H1 (cell line): ENCODE measurements at regions not wholly inside any gene's neighbourhood (a gene's known extent, or its start where the extent isn't known, plus 50 kb on each side); places are given as distances from the start of the nearest gene placed in this dataset.
A peak's percentile ranks its signal among the peaks of the same experiment; 100 is the strongest.

Source experiments
- CTCF ChIA-PET: fragments of 300-600 bp; sonication (Branson Sonifier 250); formaldehyde crosslinking; loops from one replicate; lab custom pipeline; 2021; ENCODE audit not compliant: partially characterized antibody; lab: Charles Lee
- POLR2A ChIA-PET: fragments of 300-600 bp; sonication (Branson Sonifier 250); formaldehyde crosslinking; loops from one replicate; lab custom pipeline; 2021; ENCODE audit warnings: inconsistent platforms; ENCODE audit not compliant: partially characterized antibody; lab: Charles Lee
- DNase-seq, 2 experiments: peaks; one replicate each; pipeline versions ENCODE4 v3.0.0 to v3.0.0-alpha.2; 2010 to 2022; ENCODE audit warnings: low spot score in 2 of 2, low read depth in 1 of 2, mixed read lengths in 1 of 2
- FAIRE-seq: peaks from 2 replicates; lab custom pipeline; 2011; peaks lifted over from hg19 to GRCh38; lab: Jason Lieb, UNC
- H2AFZ ChIP-seq: 2 replicates; pipeline ENCODE4 v1.8.1; 2012; ENCODE audit warnings: low read length, inconsistent platforms
- H2AK5ac ChIP-seq: 2 replicates; pipeline ENCODE4 v1.6.1; 2013; ENCODE audit warnings: low read depth, low read length
- H2BK120ac ChIP-seq: replicated peaks from 2 replicates; pipeline ENCODE3; 2013; ENCODE audit warnings: low read depth, low read length, inconsistent platforms
- H2BK12ac ChIP-seq: 2 replicates; pipeline ENCODE4 v1.6.1; 2013; ENCODE audit warnings: low read depth, low read length
- H2BK15ac ChIP-seq: 2 replicates; pipeline ENCODE4 v1.6.1; 2013; ENCODE audit warnings: low read length
- H2BK20ac ChIP-seq: 2 replicates; pipeline ENCODE4 v1.6.1; 2013; ENCODE audit warnings: low read length
- H2BK5ac ChIP-seq: 2 replicates; pipeline ENCODE4 v1.6.1; 2013; ENCODE audit warnings: low read depth, low read length
- H3K14ac ChIP-seq: 2 replicates; pipeline ENCODE4 v1.6.1; 2013; ENCODE audit warnings: inconsistent platforms; ENCODE audit not compliant: insufficient read length
- H3K18ac ChIP-seq: 2 replicates; pipeline ENCODE4 v1.6.1; 2013; ENCODE audit warnings: low read length; ENCODE audit errors: extremely low read depth
- H3K23ac ChIP-seq: 2 replicates; pipeline ENCODE4 v1.6.1; 2013; ENCODE audit warnings: inconsistent platforms; ENCODE audit not compliant: insufficient read length
- H3K23me2 ChIP-seq: 2 replicates; pipeline ENCODE4 v1.6.1; 2013; ENCODE audit warnings: low read depth, low read length
- H3K27ac ChIP-seq: 2 replicates; pipeline ENCODE4 v1.6.1; 2011; ENCODE audit warnings: low read depth, low read length, inconsistent platforms
- H3K27me3 ChIP-seq, 4 experiments: replicated peaks in 1 of 4; 1 replicate in 1 of 4; 2 replicates in 3 of 4; pipeline versions ENCODE4 v1.6.1 to v1.8.1; 2011 to 2013; ENCODE audit warnings: low read length in 3 of 4, mild to moderate bottlenecking in 3 of 4, inconsistent platforms in 2 of 4, mixed read lengths in 2 of 4, moderate library complexity in 1 of 4; ENCODE audit not compliant: control insufficient read depth in 3 of 4, insufficient read depth in 3 of 4; ENCODE audit errors: extremely low read depth in 1 of 4
- H3K36me3 ChIP-seq, 4 experiments: 2 replicates each; pipeline versions ENCODE4 v1.6.1 to v1.8.1; 2011 to 2013; ENCODE audit warnings: mild to moderate bottlenecking in 4 of 4, low read length in 3 of 4, moderate library complexity in 2 of 4, control low read depth in 1 of 4, inconsistent platforms in 1 of 4; ENCODE audit not compliant: insufficient read depth in 4 of 4, control insufficient read depth in 2 of 4
- H3K4ac ChIP-seq: replicated peaks from 2 replicates; pipeline ENCODE3; 2013; ENCODE audit warnings: low read length, low read depth, mixed read lengths, inconsistent platforms; ENCODE audit not compliant: insufficient read length
- H3K4me1 ChIP-seq, 4 experiments: replicated peaks in 1 of 4; 1 replicate in 1 of 4; 2 replicates in 3 of 4; pipeline versions ENCODE4 v1.6.1 to v1.8.1; 2011 to 2013; ENCODE audit warnings: low read length in 3 of 4, inconsistent platforms in 2 of 4, mixed read lengths in 1 of 4; ENCODE audit not compliant: insufficient read depth in 4 of 4, control insufficient read depth in 3 of 4
- H3K4me2 ChIP-seq, 2 experiments: 2 replicates each; pipeline versions ENCODE4 v1.6.1 to v1.8.1; 2011 to 2013; ENCODE audit warnings: low read depth in 2 of 2, low read length in 2 of 2, control low read depth in 1 of 2, inconsistent platforms in 1 of 2, mild to moderate bottlenecking in 1 of 2; ENCODE audit not compliant: insufficient read depth in 1 of 2
- H3K4me3 ChIP-seq, 4 experiments: fragments of 200-600, 300-600 bp in 1 of 4; sonication (generic), shearing (Covaris generic), sonication (Bioruptor Twin) in 1 of 4; 2 replicates each; pipeline versions ENCODE4 v1.5.1 to v1.8.1; 2011 to 2016; ENCODE audit warnings: low read length in 4 of 4, low read depth in 3 of 4, control low read depth in 2 of 4, inconsistent platforms in 2 of 4, mild to moderate bottlenecking in 2 of 4, mixed read lengths in 1 of 4, moderate library complexity in 1 of 4; ENCODE audit not compliant: insufficient read depth in 2 of 4; ENCODE audit errors: extremely low read depth in 1 of 4
- H3K56ac ChIP-seq: replicated peaks from 2 replicates; pipeline ENCODE3; 2013; ENCODE audit warnings: low read depth, mild to moderate bottlenecking, mixed read lengths, low read length, inconsistent platforms; ENCODE audit not compliant: insufficient read length
- H3K79me1 ChIP-seq: 2 replicates; pipeline ENCODE4 v1.6.1; 2013; ENCODE audit warnings: low read depth, low read length, control low read depth
- H3K79me2 ChIP-seq, 2 experiments: 2 replicates each; pipeline versions ENCODE4 v1.6.1 to v1.8.1; 2012 to 2013; ENCODE audit warnings: low read length in 2 of 2, mild to moderate bottlenecking in 2 of 2, inconsistent platforms in 1 of 2; ENCODE audit not compliant: insufficient read depth in 2 of 2, control insufficient read depth in 1 of 2
- H3K9ac ChIP-seq, 4 experiments: replicated peaks in 1 of 4; 1 replicate in 1 of 4; 2 replicates in 3 of 4; pipeline versions ENCODE4 v1.6.1 to v1.8.1; 2011 to 2013; ENCODE audit warnings: low read depth in 3 of 4, low read length in 3 of 4, control low read depth in 2 of 4, mild to moderate bottlenecking in 2 of 4, moderate library complexity in 2 of 4, inconsistent platforms in 1 of 4; ENCODE audit errors: extremely low read depth in 1 of 4
- H3K9me3 ChIP-seq, 2 experiments: 2 replicates each; pipeline versions ENCODE4 v1.6.1 to v1.8.1; 2012 to 2013; ENCODE audit warnings: mild to moderate bottlenecking in 2 of 2, moderate library complexity in 2 of 2, control low read depth in 1 of 2, inconsistent platforms in 1 of 2, low read depth in 1 of 2, low read length in 1 of 2, mixed read lengths in 1 of 2; ENCODE audit not compliant: insufficient read depth in 2 of 2
- H4K20me1 ChIP-seq, 2 experiments: replicated peaks in 1 of 2; 2 replicates each; pipeline versions ENCODE3 to v1.8.1; 2011 to 2013; ENCODE audit warnings: inconsistent platforms in 2 of 2, low read length in 2 of 2, mild to moderate bottlenecking in 1 of 2; ENCODE audit not compliant: insufficient read depth in 2 of 2, control insufficient read depth in 1 of 2
- H4K5ac ChIP-seq: 2 replicates; pipeline ENCODE4 v1.6.1; 2013; ENCODE audit warnings: low read length, low read depth, mixed read lengths, inconsistent platforms; ENCODE audit not compliant: insufficient read length
- H4K8ac ChIP-seq: 2 replicates; pipeline ENCODE4 v1.8.0; 2013; ENCODE audit warnings: mild to moderate bottlenecking, moderate library complexity, low read length, inconsistent platforms; ENCODE audit not compliant: insufficient read depth; ENCODE audit errors: extremely low read depth
- H4K91ac ChIP-seq: replicated peaks from 2 replicates; pipeline ENCODE3; 2013; ENCODE audit warnings: low read length, mixed read lengths, inconsistent platforms; ENCODE audit not compliant: insufficient read length
- CTCF ChIP-seq, 3 experiments: IDR thresholded peaks; 1 replicate in 2 of 3; 2 replicates in 1 of 3; pipeline versions ENCODE4 v1.5.1 to v1.6.1; 2011; ENCODE audit warnings: low read length in 3 of 3, mild to moderate bottlenecking in 3 of 3, inconsistent platforms in 2 of 3, low read depth in 1 of 3, moderate library complexity in 1 of 3; ENCODE audit not compliant: insufficient read depth in 1 of 3; ENCODE audit errors: control extremely low read depth in 1 of 3
- EZH2 ChIP-seq: fragments of 200-600 bp; sonication (generic); IDR thresholded peaks from 2 replicates; pipeline ENCODE4 v1.7.1; 2012; ENCODE audit warnings: low read depth, mild to moderate bottlenecking, moderate library complexity, low read length, inconsistent platforms; ENCODE audit not compliant: severe bottlenecking
- GABPA ChIP-seq: IDR thresholded peaks from 2 replicates; pipeline ENCODE4 v1.6.1; 2011; ENCODE audit warnings: mild to moderate bottlenecking, low read length, moderate library complexity, borderline replicate concordance; ENCODE audit not compliant: insufficient read depth
- GTF2F1 ChIP-seq: IDR thresholded peaks from 2 replicates; pipeline ENCODE4 v1.6.1; 2012; ENCODE audit warnings: low read depth, low read length, improper control_type of control experiment, borderline replicate concordance
- KDM1A ChIP-seq: fragments of 200-600, 300-600 bp; sonication (generic); IDR thresholded peaks from 2 replicates; pipeline ENCODE4 v1.7.1; 2016; ENCODE audit warnings: mild to moderate bottlenecking, low read length, borderline replicate concordance
- RAD21 ChIP-seq, 2 experiments: IDR thresholded peaks in 1 of 2; conservative IDR thresholded peaks in 1 of 2; 2 replicates each; pipeline ENCODE4 v1.6.1; 2011; ENCODE audit warnings: low read depth in 2 of 2, low read length in 2 of 2, improper control_type of control experiment in 1 of 2, inconsistent platforms in 1 of 2, mild to moderate bottlenecking in 1 of 2, moderate library complexity in 1 of 2
- SIRT6 ChIP-seq: IDR thresholded peaks from one replicate; pipeline ENCODE4 v1.7.1; 2012; ENCODE audit warnings: low read length, inconsistent platforms
- TAF1 ChIP-seq: IDR thresholded peaks from 2 replicates; pipeline ENCODE4 v1.6.1; 2011; ENCODE audit warnings: mild to moderate bottlenecking, low read depth, low read length
- TBP ChIP-seq: IDR thresholded peaks from 2 replicates; pipeline ENCODE4 v1.6.1; 2011; ENCODE audit warnings: low read depth, low read length, improper control_type of control experiment
- WGBS, 2 experiments: shearing (Covaris generic) in 1 of 2; methylation state at CpG; one replicate each; pipeline versions ENCODE4 v1.1.6 to v1.1.7; 2013 to 2015; ENCODE audit warnings: low lambda C conversion rate in 2 of 2, mixed read lengths in 2 of 2, inconsistent platforms in 1 of 2, low coverage in 1 of 2, missing lambda C conversion rate in 1 of 2; ENCODE audit not compliant: insufficient replicate concordance in 2 of 2, insufficient coverage in 1 of 2, insufficient read length in 1 of 2; ENCODE audit errors: extremely low coverage in 1 of 2, missing lambda C conversion rate in 1 of 2; 5-methylcytosine and 5-hydroxymethylcytosine counted together

- H3K4me3 ChIP-seq = no peak overlapping the region
- peaks cover 0 to 10% (median 5%) of the 10 kb centered on the region in 4 experiments; a peak in 6 of 7 replicates for H3K4me1 ChIP-seq
- POLR2A ChIA-PET = no interaction called here
- no peak overlapping the region for H2BK12ac ChIP-seq
- no peak overlapping the region for H2AFZ ChIP-seq
- H3K4me2 ChIP-seq = no peak overlapping the region
- H2BK15ac ChIP-seq = no peak overlapping the region
- no peak overlapping the region for H2BK5ac ChIP-seq
- no peaks in the 10 kb centered on the region for H4K20me1 ChIP-seq
- CTCF ChIA-PET = interaction anchor here (1.7 kb wide), 1 partner anchor 40 kb away, joined by 5 read pairs; no protein-coding TSS in a partner anchor
- no peak overlapping the region for H4K91ac ChIP-seq
- 85% methylated on average over 21 of the region's 21 CpGs; no CpG with 5 or more reads in 1 of the 2 experiments for WGBS, 2 experiments
- H3K9ac ChIP-seq = no peak overlapping the region
- H3K9me3 ChIP-seq = no peaks in the 10 kb centered on the region
- H3K27me3 ChIP-seq = peaks cover 9 to 19% (median 18%) of the 10 kb centered on the region in 4 experiments
- no peaks in the 10 kb centered on the region for H3K79me2 ChIP-seq
- DNase-seq (peak in 1 of 2 experiments; percentile 39), FAIRE-seq (no peak)
- no peak overlapping the region for H2BK120ac ChIP-seq
- no peaks in the 10 kb centered on the region; the same call in 1 of the 2 replicates for H3K23me2 ChIP-seq
- no peak overlapping the region for H3K27ac ChIP-seq
- H2AK5ac ChIP-seq = no peak overlapping the region
- no peak overlapping the region for H3K4ac ChIP-seq
- H3K18ac ChIP-seq = no peak overlapping the region
- H3K36me3 ChIP-seq = no peaks in the 10 kb centered on the region
- H3K23ac ChIP-seq = no peak overlapping the region
- no peak overlapping the region for H4K5ac ChIP-seq
- no peak overlapping the region for H2BK20ac ChIP-seq
- no peak overlapping the region for H3K14ac ChIP-seq
- no peak overlapping the region for H3K56ac ChIP-seq
- no peak overlapping the region for H4K8ac ChIP-seq
- no peaks in the 10 kb centered on the region for H3K79me1 ChIP-seq
- TF ChIP-seq TAF1 (no peak), GABPA (no peak), KDM1A (no peak), SIRT6 (no peak), EZH2 (no peak), CTCF (IDR thresholded peaks at IDR 0.05; ENCODE audit: control extremely low read depth in 1 of 3, insufficient read depth in 1 of 3, low read depth in 1 of 3, low read length in 3 of 3) (no peak), TBP (no peak), RAD21 (IDR thresholded peaks at IDR 0.05 in 1 of 2, conservative IDR thresholded peaks at IDR 0.05 in 1 of 2; ENCODE audit: low read depth in 2 of 2, low read length in 2 of 2) (no peak), GTF2F1 (no peak)
Measured at GRCh38 chr20:63095718-63096654, 89.2 kb upstream of the BHLHE23 start.
